IMR-90 (cell line): ENCODE measurements at regions not wholly inside any gene's neighbourhood (a gene's known extent, or its start where the extent isn't known, plus 50 kb on each side); places are given as distances from the start of the nearest gene placed in this dataset.

Experiments
- ATAC-seq: fragments of 200-7000 bp; cut with Tn5 transposase; 2 replicates; pipeline ENCODE4 v1.9.1; 2020; ENCODE audit warnings: low read depth, mild to moderate bottlenecking, moderate library complexity
- BruUV-seq: library from RNA; stranded (reverse); fragments of 400-500 nt; replicated peaks from 2 replicates; lab custom pipeline; 2021; lab: Mats Ljungman, UMichigan
- CTCF ChIA-PET: fragments of 300-600 bp; formaldehyde crosslinking; extraction: SDS; loops from one replicate; lab custom pipeline; 2021; ENCODE audit warnings: antibody characterized with exemption; lab: Yijun Ruan, JAX
- POLR2A ChIA-PET: fragments of 300-600 bp; sonication (Branson Sonifier 250); formaldehyde crosslinking; loops from one replicate; lab custom pipeline; 2022; ENCODE audit warnings: antibody characterized with exemption; ENCODE audit not compliant: unreplicated experiment; lab: Charles Lee
- DNase-seq: peaks from one replicate; pipeline ENCODE4 v3.0.0; 2013
- H2AFZ ChIP-seq: replicated peaks from 2 replicates; pipeline ENCODE3; 2013; ENCODE audit warnings: low read length, mild to moderate bottlenecking; ENCODE audit not compliant: poor library complexity
- H2AK5ac ChIP-seq: 2 replicates; pipeline ENCODE4 v1.6.1; 2013; ENCODE audit warnings: low read depth, low read length, inconsistent platforms
- H2AK9ac ChIP-seq: replicated peaks from 2 replicates; pipeline ENCODE3; 2013; ENCODE audit warnings: mild to moderate bottlenecking, low read depth, low read length, moderate library complexity; ENCODE audit not compliant: poor library complexity
- H2BK120ac ChIP-seq: 2 replicates; pipeline ENCODE4 v1.6.1; 2013; ENCODE audit warnings: low read depth, low read length, inconsistent platforms
- H2BK15ac ChIP-seq: 3 replicates; pipeline ENCODE4 v1.6.1; 2013; ENCODE audit warnings: low read depth, low read length, inconsistent platforms
- H2BK20ac ChIP-seq: 2 replicates; pipeline ENCODE4 v1.6.1; 2013; ENCODE audit warnings: low read depth, mild to moderate bottlenecking, inconsistent platforms, low read length, moderate library complexity
- H2BK5ac ChIP-seq: 2 replicates; pipeline ENCODE4 v1.6.1; 2013; ENCODE audit warnings: mild to moderate bottlenecking, low read depth, low read length, inconsistent platforms; ENCODE audit not compliant: poor library complexity, severe bottlenecking
- H3K14ac ChIP-seq: replicated peaks from 2 replicates; pipeline ENCODE4 v1.6.1; 2013; ENCODE audit warnings: low read depth, low read length, inconsistent platforms
- H3K18ac ChIP-seq: 2 replicates; pipeline ENCODE4 v1.6.1; 2013; ENCODE audit warnings: low read depth, low read length, control low read depth
- H3K23ac ChIP-seq: 2 replicates; pipeline ENCODE4 v1.6.1; 2013; ENCODE audit warnings: low read depth, low read length, inconsistent platforms
- H3K27ac ChIP-seq: 2 replicates; pipeline ENCODE4 v1.5.1; 2013; ENCODE audit warnings: mild to moderate bottlenecking, control low read depth, low read length; ENCODE audit not compliant: insufficient read depth
- H3K27me3 ChIP-seq: 2 replicates; pipeline ENCODE4 v1.6.1; 2013; ENCODE audit warnings: low read length; ENCODE audit not compliant: control insufficient read depth, insufficient read depth
- H3K36me3 ChIP-seq: 2 replicates; pipeline ENCODE4 v1.6.1; 2013; ENCODE audit warnings: low read length, mixed read lengths; ENCODE audit not compliant: control insufficient read depth, insufficient read depth
- H3K4ac ChIP-seq: 2 replicates; pipeline ENCODE4 v1.6.1; 2013; ENCODE audit warnings: low read depth, low read length, inconsistent platforms
- H3K4me1 ChIP-seq: 2 replicates; pipeline ENCODE4 v1.6.1; 2013; ENCODE audit warnings: low read length, mixed read lengths; ENCODE audit not compliant: control insufficient read depth, insufficient read depth
- H3K4me2 ChIP-seq: 2 replicates; pipeline ENCODE4 v1.6.1; 2013; ENCODE audit warnings: low read depth, mild to moderate bottlenecking, control low read depth, low read length, moderate library complexity
- H3K4me3 ChIP-seq: 2 replicates; pipeline ENCODE4 v1.5.1; 2013; ENCODE audit warnings: low read depth, mild to moderate bottlenecking, control low read depth, low read length, moderate library complexity; ENCODE audit not compliant: insufficient read depth
- H3K56ac ChIP-seq: 2 replicates; pipeline ENCODE4 v1.6.1; 2013; ENCODE audit warnings: low read length, inconsistent platforms; ENCODE audit not compliant: insufficient read depth; ENCODE audit errors: extremely low read depth
- H3K79me1 ChIP-seq, 2 experiments: 2 replicates each; pipeline ENCODE4 v1.6.1; 2013; ENCODE audit warnings: low read length in 2 of 2, inconsistent platforms in 1 of 2, low read depth in 1 of 2
- H3K9ac ChIP-seq: 2 replicates; pipeline ENCODE4 v1.6.1; 2013; ENCODE audit warnings: low read depth, low read length, control low read depth
- H3K9me1 ChIP-seq: 2 replicates; pipeline ENCODE4 v1.6.1; 2013; ENCODE audit warnings: low read length, inconsistent platforms; ENCODE audit not compliant: insufficient read depth
- H3K9me3 ChIP-seq: 2 replicates; pipeline ENCODE4 v1.6.1; 2013; ENCODE audit warnings: low read length; ENCODE audit not compliant: control insufficient read depth, insufficient read depth
- H4K20me1 ChIP-seq: 2 replicates; pipeline ENCODE4 v1.6.1; 2013; ENCODE audit warnings: low read length, inconsistent platforms; ENCODE audit not compliant: insufficient read depth
- H4K5ac ChIP-seq: 2 replicates; pipeline ENCODE4 v1.6.1; 2013; ENCODE audit warnings: mild to moderate bottlenecking, low read depth, low read length, control low read depth
- H4K8ac ChIP-seq, 2 experiments: 2 replicates each; pipeline ENCODE4 v1.6.1; 2013; ENCODE audit warnings: low read depth in 2 of 2, low read length in 2 of 2, control low read depth in 1 of 2, inconsistent platforms in 1 of 2
- H4K91ac ChIP-seq: 2 replicates; pipeline ENCODE4 v1.6.1; 2013; ENCODE audit warnings: low read depth, low read length, inconsistent platforms; ENCODE audit not compliant: insufficient read depth
- FOS ChIP-seq: fragments of 150-350 bp; IDR thresholded peaks from 2 replicates; pipeline ENCODE4 v1.6.1; 2016; ENCODE audit warnings: low read depth, low read length
- WGBS, 2 experiments: methylation state at CpG; one replicate each; pipeline versions ENCODE4 v1.1.5 to v1.1.7; 2013; ENCODE audit warnings: missing lambda C conversion rate in 2 of 2; ENCODE audit not compliant: insufficient read length in 1 of 2; ENCODE audit errors: extremely low coverage in 2 of 2; 5-methylcytosine and 5-hydroxymethylcytosine counted together
- dilution Hi-C: fragments of 300-500 bp; cut with HindIII; formaldehyde crosslinking; loops from one replicate; pipeline ENCODE4 v1.14.3; 2018; ENCODE audit warnings: low sequenced_read_pairs; ENCODE audit not compliant: unreplicated experiment
- in situ Hi-C: fragments of 300-500 bp; cut with MboI; formaldehyde crosslinking; loops from 3 replicates; pipeline ENCODE4 v1.14.3; 2019; ENCODE audit warnings: low sequenced_read_pairs, inconsistent platforms, mixed read lengths
- intact Hi-C: fragments of 100-400 bp; cut with micrococcal nuclease; formaldehyde crosslinking; loops from 2 replicates; pipeline ENCODE4 v1.10.0; 2022

DNA sequence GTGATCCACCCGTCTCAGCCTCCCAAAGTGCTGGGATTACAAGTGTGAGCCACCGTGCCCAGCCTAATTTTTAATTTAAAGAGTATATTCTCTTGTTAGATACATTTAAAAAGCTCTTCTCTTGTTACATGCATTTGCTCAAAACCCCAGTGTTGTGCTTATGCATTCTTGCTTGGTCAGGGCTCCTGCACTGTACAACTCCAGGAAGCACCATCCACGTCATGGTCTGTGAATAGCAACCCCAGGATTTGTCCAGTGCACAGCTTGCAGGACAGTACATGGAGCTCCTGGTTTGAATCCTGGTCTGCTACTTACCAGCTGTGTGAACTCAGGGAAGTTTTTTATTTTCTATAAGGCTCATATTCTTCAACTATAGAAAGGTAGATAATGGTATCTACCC is 80.8 kb downstream of the MDH1 start:
- H4K20me1 ChIP-seq = no peaks in the 10 kb centered on the region
- H3K4ac ChIP-seq = no peak overlapping the region
- H4K8ac ChIP-seq = no peak overlapping the region
- H3K36me3 ChIP-seq = no peaks in the 10 kb centered on the region
- BruUV-seq = no TSS peak
- no peak overlapping the region for H3K23ac ChIP-seq
- DNase-seq (peak; percentile 68), ATAC-seq (peak; percentile 74)
- no peak overlapping the region for H3K56ac ChIP-seq
- no peak overlapping the region for H4K5ac ChIP-seq
- in situ Hi-C loops (no loop called here), intact Hi-C loops (no loop called here), dilution Hi-C loops (no loop called here)
- H2BK5ac ChIP-seq = no peak overlapping the region
- no peak overlapping the region for H2AK9ac ChIP-seq
- no peak overlapping the region for H2BK20ac ChIP-seq
- WGBS, 2 experiments = no CpG with 5 or more reads among the region's 3 CpGs
- H3K27me3 ChIP-seq = peaks cover 3% of the 10 kb centered on the region
- H3K14ac ChIP-seq = no peak overlapping the region
- H3K4me3 ChIP-seq = no peak overlapping the region
- no peaks in the 10 kb centered on the region for H3K9me3 ChIP-seq
- H3K79me1 ChIP-seq = no peaks in the 10 kb centered on the region
- H3K4me2 ChIP-seq = no peak overlapping the region
- H2AFZ ChIP-seq = no peak overlapping the region
- peaks cover 3% of the 10 kb centered on the region for H3K4me1 ChIP-seq
- no peak overlapping the region for H2AK5ac ChIP-seq
- no peak overlapping the region for H3K18ac ChIP-seq
- no peak overlapping the region for H2BK15ac ChIP-seq
- CTCF ChIA-PET = interaction anchor here (0.9 kb wide), 1 partner anchor 192 kb away, joined by 3 read pairs; no protein-coding TSS in a partner anchor
- no peaks in the 10 kb centered on the region for H3K9me1 ChIP-seq
- H3K27ac ChIP-seq = no peak overlapping the region
- H2BK120ac ChIP-seq = no peak overlapping the region
- POLR2A ChIA-PET = interaction anchor here (0.6 kb wide), 1 partner anchor 891 kb away, joined by 3 read pairs; no protein-coding TSS in a partner anchor
- TF ChIP-seq FOS = no peak
- no peak overlapping the region for H4K91ac ChIP-seq
- no peak overlapping the region for H3K9ac ChIP-seq
